ENCODE measurements at regions not wholly inside any gene's neighbourhood (a gene's known extent, or its start where the extent isn't known, plus 50 kb on each side); places are given as distances from the start of the nearest gene placed in this dataset.

GRCh38 chr18:30929718-30930117 lies 112.8 kb downstream of the DSC3 start:
- TF ChIP-seq CTCF (IDR thresholded peaks at IDR 0.05): no peak
- no peak for TF ChIP-seq POLR2A (IDR thresholded peaks at IDR 0.05)

Data from lower leg skin (tissue), 3 donors.